Calu3 (cell line): ENCODE measurements at regions not wholly inside any gene's neighbourhood (a gene's known extent, or its start where the extent isn't known, plus 50 kb on each side); places are given as distances from the start of the nearest gene placed in this dataset.

Experiments used
- BruUV-seq: library from RNA; stranded (reverse); fragments of 400-500 nt; replicated peaks from 2 replicates; lab custom pipeline; 2021; lab: Mats Ljungman, UMichigan
- CTCF ChIA-PET: fragments of 300-600 bp; sonication (Branson Sonifier 250); formaldehyde crosslinking; loops from one replicate; lab custom pipeline; 2022; ENCODE audit warnings: antibody characterized with exemption; lab: Charles Lee
- DNase-seq: peaks from one replicate; pipeline ENCODE4 v3.0.0; 2022
- H3K27ac Mint-ChIP-seq: one replicate; pipeline ENCODE4 v1.8.0; 2022; ENCODE audit warnings: mixed read lengths; ENCODE audit not compliant: unreplicated experiment
- H3K27me3 Mint-ChIP-seq: one replicate; pipeline ENCODE4 v1.8.0; 2022; ENCODE audit warnings: mixed read lengths; ENCODE audit not compliant: unreplicated experiment
- H3K36me3 Mint-ChIP-seq: one replicate; pipeline ENCODE4 v1.8.0; 2022; ENCODE audit warnings: mild to moderate bottlenecking, moderate library complexity, mixed read lengths; ENCODE audit not compliant: insufficient read depth, unreplicated experiment
- H3K4me1 Mint-ChIP-seq: one replicate; pipeline ENCODE4 v1.8.0; 2022; ENCODE audit warnings: mild to moderate bottlenecking, low read depth, mixed read lengths; ENCODE audit not compliant: unreplicated experiment
- H3K4me3 Mint-ChIP-seq: one replicate; pipeline ENCODE4 v1.8.0; 2022; ENCODE audit warnings: mild to moderate bottlenecking, low read depth, moderate library complexity, mixed read lengths; ENCODE audit not compliant: unreplicated experiment
- H3K9me3 Mint-ChIP-seq: one replicate; pipeline ENCODE4 v1.8.0; 2022; ENCODE audit warnings: low read depth, mixed read lengths; ENCODE audit not compliant: unreplicated experiment
- CTCF ChIP-seq: fragments of 200-600 bp; IDR thresholded peaks from one replicate; pipeline ENCODE4 v1.8.0; 2022; ENCODE audit warnings: antibody characterized with exemption; ENCODE audit not compliant: unreplicated experiment
- intact Hi-C: fragments of 100-400 bp; cut with micrococcal nuclease; formaldehyde crosslinking; loops from one replicate; pipeline ENCODE4 v1.10.0; 2022; ENCODE audit not compliant: unreplicated experiment

DNA sequence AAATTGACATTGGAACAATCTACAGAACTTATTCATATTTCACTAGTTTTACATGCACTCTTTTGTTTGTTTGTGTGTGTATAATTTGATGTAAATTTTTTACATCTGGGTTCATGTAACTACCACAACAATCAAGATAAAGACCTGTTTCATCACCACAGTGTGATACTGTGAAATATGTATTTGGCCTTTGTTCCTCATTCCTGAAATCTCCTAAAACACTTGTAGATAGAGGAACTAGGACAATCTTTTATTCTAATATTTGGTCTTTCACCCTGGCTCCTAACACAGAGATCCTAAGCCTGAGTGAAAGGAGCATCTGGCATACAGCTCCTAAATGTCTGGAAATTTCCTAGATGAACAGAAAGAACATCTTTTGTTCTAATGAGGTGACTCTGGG lies 155.0 kb upstream of the GPR149 start:
- H3K36me3 Mint-ChIP-seq, result no peaks in the 10 kb centered on the region
- H3K4me3 Mint-ChIP-seq, result no peak overlapping the region
- TF ChIP-seq CTCF, result no peak

DNA sequence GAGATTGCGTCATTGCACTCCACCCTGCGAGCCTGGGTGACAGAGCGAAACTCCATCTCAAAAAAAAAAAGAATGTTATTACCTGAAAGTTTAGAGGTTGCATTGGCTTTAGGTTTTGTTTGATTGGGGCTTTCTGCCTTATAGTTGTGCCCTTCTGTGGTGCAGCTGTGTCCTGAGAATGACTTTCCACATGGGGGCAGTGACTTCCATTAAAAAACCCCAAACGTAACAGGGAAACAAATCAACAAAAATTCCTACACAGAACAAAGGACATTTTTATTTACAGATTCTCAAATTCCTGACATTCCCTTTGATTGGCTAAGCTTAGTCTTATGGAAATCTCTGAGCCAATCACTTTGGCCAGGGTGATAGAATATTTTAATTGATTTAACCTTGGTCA lies 154.1 kb upstream of the GPR149 start:
- BruUV-seq, result no TSS peak
- no peak overlapping the region for H3K4me3 Mint-ChIP-seq
- H3K27me3 Mint-ChIP-seq, result no peaks in the 10 kb centered on the region
- H3K36me3 Mint-ChIP-seq, result no peaks in the 10 kb centered on the region
- intact Hi-C loops, result no loop called here
- H3K4me1 Mint-ChIP-seq, result no peaks in the 10 kb centered on the region
- H3K27ac Mint-ChIP-seq, result no peak overlapping the region
- DNase-seq, result no peak
- peaks cover under 1% of the 10 kb centered on the region for H3K9me3 Mint-ChIP-seq
- TF ChIP-seq CTCF, result no peak
- CTCF ChIA-PET, result no interaction called here

More for the DNA sequence above, 155.0 kb upstream of the GPR149 start:
- DNase-seq, result no peak
- CTCF ChIA-PET, result no interaction called here
- Mint-ChIP-seq H3K4me1 (no peaks in the 10 kb centered on the region), H3K9me3 (no peaks in the 10 kb centered on the region), H3K27ac (no peak overlapping the region), H3K27me3 (no peaks in the 10 kb centered on the region)
- intact Hi-C loops, result no loop called here
- no TSS peak for BruUV-seq

GRCh38 chr3:154583086-154583634 lies 153.2 kb upstream of the GPR149 start:
- H3K4me1 Mint-ChIP-seq, result no peaks in the 10 kb centered on the region
- no TSS peak for BruUV-seq
- no peaks in the 10 kb centered on the region for H3K36me3 Mint-ChIP-seq
- H3K27me3 Mint-ChIP-seq, result no peaks in the 10 kb centered on the region
- H3K4me3 Mint-ChIP-seq, result no peak overlapping the region
- no peak overlapping the region for H3K27ac Mint-ChIP-seq
- H3K9me3 Mint-ChIP-seq, result peaks cover 2% of the 10 kb centered on the region
- intact Hi-C loops, result no loop called here
- no peak for DNase-seq
- TF ChIP-seq CTCF, result no peak
- CTCF ChIA-PET, result no interaction called here

DNA sequence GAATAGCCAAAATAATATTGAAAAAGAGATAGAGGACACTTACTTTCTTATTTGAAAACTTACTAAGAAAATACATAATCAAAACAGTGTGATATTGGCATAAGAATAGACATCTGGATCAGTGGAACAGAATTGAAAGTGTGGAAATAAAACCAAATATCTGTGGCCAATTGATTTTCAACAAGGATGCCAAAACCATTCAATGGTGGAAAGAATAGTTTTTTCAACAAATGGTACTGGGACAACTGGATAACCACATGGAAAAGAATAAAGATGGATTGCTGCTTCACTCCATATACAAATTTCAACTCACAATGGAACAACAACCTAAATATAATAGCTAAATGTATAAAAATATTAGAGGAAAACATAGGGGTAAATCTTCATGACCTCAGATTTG lies 152.5 kb upstream of the GPR149 start:
- CTCF ChIA-PET, result no interaction called here
- BruUV-seq, result no TSS peak
- H3K36me3 Mint-ChIP-seq, result no peaks in the 10 kb centered on the region
- no peaks in the 10 kb centered on the region for H3K4me1 Mint-ChIP-seq
- intact Hi-C loops, result no loop called here
- no peak overlapping the region for H3K27ac Mint-ChIP-seq
- no peaks in the 10 kb centered on the region for H3K27me3 Mint-ChIP-seq
- H3K4me3 Mint-ChIP-seq, result no peak overlapping the region
- H3K9me3 Mint-ChIP-seq, result peaks cover 2% of the 10 kb centered on the region
- no peak for TF ChIP-seq CTCF
- no peak for DNase-seq
